ENCODE measurements at regions not wholly inside any gene's neighbourhood (a gene's known extent, or its start where the extent isn't known, plus 50 kb on each side); places are given as distances from the start of the nearest gene placed in this dataset.

- DNase-seq, result no peak
These were observed 861.1 kb upstream of the KLHL1 start for GRCh38 chr13:70969321-70969720.

GRCh38 chr13:70967564-70967963 lies 859.3 kb upstream of the KLHL1 start:
- DNase-seq, result no peak

- DNase-seq, result no peak
These were observed 856.6 kb upstream of the KLHL1 start for GRCh38 chr13:70964874-70965273.

GRCh38 chr13:70964124-70964523 lies 855.9 kb upstream of the KLHL1 start:
- no peak for DNase-seq

DNA sequence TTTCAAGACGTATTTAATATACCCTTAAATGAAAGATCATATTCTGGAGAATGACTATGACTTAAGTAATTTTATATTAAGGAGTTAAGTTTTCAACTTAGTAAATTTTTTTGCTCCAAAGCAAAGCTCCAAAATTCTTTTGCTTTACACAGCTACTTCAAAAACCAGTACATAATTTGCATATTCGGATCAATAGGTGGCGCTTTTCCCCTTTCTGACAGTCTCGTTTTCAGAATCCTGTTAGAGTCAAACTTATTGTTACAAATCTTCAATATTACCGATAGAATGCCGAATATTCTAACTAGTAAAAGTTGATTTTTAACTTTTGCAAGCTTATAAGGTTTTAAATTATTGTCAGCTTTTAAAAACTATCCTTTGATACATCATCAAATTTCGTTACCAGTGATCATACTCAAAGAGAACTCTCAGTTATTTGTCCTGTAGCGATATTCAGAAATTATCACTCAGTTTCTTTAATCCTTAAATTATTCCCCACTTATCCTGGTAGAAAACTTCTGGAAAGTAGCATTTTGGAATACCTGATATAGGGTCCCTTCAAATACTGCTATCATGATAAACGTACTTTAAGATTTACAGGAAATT lies 852.7 kb upstream of the KLHL1 start:
- DNase-seq, result no peak

DNA sequence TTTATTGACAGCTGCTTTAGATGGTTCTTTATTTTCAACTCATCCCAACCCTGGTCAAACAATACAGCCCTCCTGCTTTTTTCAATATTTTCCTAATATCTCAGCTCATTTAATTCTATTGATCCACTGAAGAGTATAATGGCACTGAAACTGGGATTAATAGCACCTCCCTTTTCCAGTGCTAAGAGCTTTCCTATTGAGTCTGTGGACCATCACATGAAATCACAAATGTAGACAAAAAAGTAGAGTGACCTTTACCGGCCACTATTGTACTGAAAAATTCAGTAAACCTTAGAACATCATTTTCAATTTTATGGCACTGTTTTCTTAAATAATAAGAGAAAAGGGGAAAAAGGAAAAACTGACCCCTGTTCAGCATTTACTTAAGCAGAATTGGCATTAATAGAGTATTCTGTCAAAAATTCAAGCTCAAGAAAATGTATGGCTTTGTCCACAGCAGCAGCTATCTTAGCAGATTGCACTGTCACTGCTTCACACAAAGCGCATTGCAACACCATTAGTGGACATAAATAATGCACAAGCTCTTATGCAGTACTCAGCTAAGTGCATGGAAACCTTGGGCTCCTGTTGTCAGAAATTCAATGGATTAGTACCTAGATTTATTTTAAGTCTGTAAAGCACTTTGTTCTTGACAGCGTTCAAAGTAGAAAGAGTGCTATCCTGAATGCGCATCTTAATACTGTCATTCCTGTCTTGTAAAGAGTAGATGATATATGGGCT lies 851.0 kb upstream of the KLHL1 start:
- no peak for DNase-seq

DNA sequence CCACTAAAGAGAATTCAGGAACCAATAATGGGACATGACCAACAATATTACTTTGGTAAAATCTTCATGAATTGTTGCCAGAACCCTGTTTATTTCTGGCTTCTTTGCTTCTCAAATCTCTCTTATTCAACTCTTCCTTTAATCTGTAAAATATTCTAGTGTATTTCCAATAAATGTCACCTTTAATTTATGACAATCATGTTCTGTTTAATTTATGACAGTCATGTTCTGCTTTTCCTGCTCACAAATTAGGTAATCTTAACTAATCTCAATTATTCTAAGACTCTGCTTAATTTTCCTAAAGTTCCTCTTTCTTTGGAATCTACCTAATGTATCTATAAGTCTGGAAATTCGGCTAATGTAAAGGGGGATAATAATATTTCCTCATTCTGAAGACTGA lies 847.6 kb upstream of the KLHL1 start:
- DNase-seq, result no peak

DNA sequence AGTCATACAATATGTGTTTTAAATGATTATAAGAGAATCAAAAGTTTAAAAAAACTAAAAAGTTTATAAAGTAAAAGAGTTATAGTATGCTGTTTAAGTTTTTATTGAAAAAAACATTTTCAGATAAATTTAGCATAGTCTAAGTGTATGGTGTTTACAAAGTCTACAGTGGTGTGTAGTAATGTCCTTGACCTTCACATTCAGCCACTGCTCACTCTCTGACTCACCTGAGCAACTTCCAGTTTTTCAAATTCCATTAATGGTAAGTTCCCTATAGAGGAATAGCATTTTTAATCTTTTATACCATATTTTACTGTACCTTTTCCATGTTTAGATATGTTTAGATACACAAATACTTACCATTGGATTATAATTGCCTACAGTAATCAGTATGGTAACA lies 842.4 kb upstream of the KLHL1 start:
- no peak for DNase-seq

DNA sequence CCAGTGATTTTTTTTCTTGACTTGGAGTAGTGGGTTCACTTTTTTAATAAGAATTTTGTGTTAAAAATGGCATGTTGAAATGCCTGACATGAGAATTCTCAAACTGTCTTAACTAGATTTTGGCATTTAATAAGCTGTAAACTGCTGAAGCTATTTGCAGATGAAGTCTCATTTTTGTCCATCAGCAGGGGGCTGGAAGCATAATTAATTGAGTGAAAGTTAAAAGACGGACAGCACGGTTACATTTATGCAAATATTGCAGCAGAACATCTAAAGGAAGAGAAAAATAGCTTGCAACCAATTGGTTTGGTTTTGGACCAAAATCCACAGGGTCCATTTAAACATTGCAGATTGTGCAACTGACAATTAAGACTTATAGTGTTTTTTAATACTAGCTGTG lies 837.3 kb upstream of the KLHL1 start:
- no peak for DNase-seq

DNA sequence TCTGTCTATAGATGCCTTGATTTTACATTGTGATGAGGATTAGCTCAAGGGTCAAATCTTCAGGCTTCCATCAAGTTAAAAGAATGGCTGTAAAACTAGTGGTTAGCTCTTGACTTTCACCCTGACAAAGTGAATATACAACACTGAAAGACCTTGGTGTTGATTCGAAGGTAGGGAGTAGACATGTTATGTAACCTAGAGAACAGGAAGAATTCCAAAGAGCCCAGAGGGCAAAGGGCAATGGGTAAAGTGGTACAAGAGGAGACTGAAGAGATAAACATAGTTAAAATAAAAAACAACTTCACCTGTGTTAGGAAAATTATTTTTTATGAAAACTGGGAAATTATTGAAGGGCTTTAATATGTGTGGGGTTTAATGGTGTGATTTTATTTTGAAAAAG lies 833.2 kb upstream of the KLHL1 start:
- DNase-seq, result no peak

GRCh38 chr13:70938462-70938861 lies 830.2 kb upstream of the KLHL1 start:
- DNase-seq, result no peak

- DNase-seq, result no peak
These were observed 824.3 kb upstream of the KLHL1 start for GRCh38 chr13:70932511-70932910.

GRCh38 chr13:70923863-70924752 lies 815.9 kb upstream of the KLHL1 start:
- no peak for DNase-seq

DNA sequence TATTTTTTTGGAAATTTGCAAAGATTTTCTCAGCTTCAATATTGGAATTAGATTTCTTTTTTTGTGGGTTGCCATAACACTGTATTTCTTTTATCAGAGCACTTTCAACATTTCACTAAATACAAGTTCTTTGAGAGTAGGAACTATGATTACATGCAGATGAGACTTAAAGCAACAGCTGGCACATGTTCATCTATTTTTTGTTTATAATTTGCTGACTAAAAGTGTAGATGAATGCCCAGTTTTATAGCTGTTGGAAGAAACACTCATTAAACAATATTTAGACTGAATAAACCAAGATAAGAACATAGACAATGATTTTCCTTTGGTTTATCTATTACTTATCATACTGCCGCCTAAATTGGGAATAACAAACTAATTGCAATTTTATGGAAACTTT lies 803.0 kb upstream of the KLHL1 start:
- no peak for DNase-seq

GRCh38 chr13:70908795-70909194 lies 800.5 kb upstream of the KLHL1 start:
- no peak for DNase-seq

DNA sequence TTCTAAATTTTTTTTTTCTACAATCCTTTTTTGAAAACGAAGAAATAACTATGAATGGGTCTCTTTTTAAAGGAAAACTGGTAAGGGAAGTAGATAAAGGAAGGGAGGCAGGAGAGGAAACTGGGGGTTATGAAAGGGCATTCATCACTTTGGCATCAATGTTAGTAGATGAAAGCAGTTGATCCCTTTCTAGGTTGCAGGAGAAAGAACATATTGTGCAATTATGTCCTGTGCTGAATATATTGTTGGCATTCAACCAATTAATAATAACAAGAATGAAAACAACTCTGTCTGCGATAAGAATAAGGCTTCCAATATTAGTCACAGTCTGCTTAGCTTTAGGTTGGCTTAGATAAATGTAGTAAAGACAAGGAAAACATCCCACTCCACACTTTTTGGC lies 796.8 kb upstream of the KLHL1 start:
- no peak for DNase-seq

DNA sequence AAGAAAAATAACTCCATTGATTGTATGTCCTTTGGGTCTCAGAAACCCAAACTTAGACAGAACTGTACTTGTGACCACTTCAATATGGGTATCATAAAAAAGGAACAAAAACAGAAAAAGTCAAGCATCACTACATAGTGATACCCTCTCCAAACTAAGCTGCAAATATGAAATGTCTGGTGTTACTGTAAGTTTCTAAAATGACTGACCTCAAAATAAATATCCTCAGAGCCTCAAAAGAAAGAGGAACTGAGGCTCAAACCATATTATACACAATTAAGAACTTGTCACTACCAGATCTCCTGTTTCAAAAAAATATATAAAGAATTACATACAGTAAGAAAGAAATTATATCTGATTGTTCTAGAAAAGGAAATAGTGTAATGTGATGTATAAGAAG lies 787.9 kb upstream of the KLHL1 start:
- no peak for DNase-seq

- DNase-seq, result no peak
These were observed 787.3 kb upstream of the KLHL1 start for GRCh38 chr13:70895599-70895998.

DNA sequence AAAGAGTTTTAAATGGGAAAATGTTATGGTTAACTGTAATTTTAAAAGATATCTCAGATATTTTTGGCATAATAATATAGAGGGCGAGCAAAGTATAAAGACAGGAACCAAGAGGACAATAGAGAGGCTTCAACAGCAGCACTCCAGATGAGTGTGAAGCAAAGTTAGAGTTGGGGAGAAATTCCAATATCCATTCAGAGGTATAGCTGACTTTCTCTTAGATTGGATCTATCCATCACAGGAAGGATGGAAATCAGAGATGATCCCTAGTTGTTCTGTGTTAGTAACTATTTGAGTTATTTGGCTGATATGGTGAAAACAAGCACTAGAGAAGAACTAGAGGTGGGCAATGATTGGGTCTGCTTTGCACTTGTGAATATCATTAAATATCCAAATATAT lies 786.0 kb upstream of the KLHL1 start:
- DNase-seq, result no peak

- DNase-seq, result no peak
These were observed 785.6 kb upstream of the KLHL1 start for GRCh38 chr13:70893832-70894231.

DNA sequence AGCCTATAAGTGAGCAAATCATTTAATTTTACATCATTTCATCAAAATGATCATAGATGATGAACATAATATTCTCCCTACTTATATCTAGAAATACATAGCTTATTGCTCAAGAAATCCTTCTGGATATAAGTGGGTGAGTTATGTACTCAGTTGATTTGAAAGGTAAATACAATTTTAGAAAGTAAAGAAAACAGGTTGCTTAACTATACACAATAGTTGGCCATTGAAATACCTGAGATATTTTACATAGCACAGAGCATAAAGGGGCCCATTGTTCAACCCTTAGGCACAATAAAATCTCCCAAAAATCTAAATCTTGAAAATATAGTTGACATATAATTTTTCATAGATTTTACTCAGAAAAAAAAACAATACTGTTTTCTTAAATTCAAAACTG lies 782.0 kb upstream of the KLHL1 start:
- no peak for DNase-seq

GRCh38 chr13:70889163-70889562 lies 780.9 kb upstream of the KLHL1 start:
- no peak for DNase-seq

DNA sequence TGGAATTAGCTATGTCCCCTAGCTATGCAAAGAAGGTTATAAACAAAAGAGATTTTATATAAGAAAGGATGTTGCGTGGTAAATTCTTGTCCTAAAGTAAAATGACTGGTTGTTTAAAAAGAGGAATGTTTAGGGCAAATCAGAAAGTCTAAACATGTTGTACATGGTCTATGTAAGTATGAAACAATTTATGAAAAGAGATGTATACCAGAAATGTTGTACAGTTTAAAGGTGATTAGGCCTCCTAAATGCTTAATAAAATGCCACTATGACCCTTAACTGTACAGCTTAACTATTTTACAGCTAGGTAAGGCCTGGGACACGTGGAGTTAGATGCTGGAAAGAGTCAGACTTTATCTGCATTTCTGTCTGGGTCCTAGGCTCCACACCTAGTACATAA lies 775.9 kb upstream of the KLHL1 start:
- DNase-seq, result no peak

- no peak for DNase-seq
These were observed 766.4 kb upstream of the KLHL1 start for GRCh38 chr13:70874636-70875035.

Measured in activated naive CD4-positive, alpha-beta T cell (primary cell).